Body of pancreas (tissue), 4 donors: ENCODE measurements at regions not wholly inside any gene's neighbourhood (a gene's known extent, or its start where the extent isn't known, plus 50 kb on each side); places are given as distances from the start of the nearest gene placed in this dataset.

ENCODE experiments used
- CTCF ChIP-seq, 7 experiments: fragments of 450-650 bp in 4 of 7; fragments of 200-600 bp in 3 of 7; sonication (generic) in 3 of 7; IDR thresholded peaks; one replicate each; pipeline ENCODE4 v1.5.1; 2016 to 2019; ENCODE audit warnings: antibody characterized with exemption in 7 of 7
- POLR2A ChIP-seq, 3 donors: fragments of 450-650 bp; IDR thresholded peaks; one replicate each; pipeline ENCODE4 v1.6.1; 2016; ENCODE audit warnings: antibody characterized with exemption in 3 of 3, mild to moderate bottlenecking in 2 of 3

DNA sequence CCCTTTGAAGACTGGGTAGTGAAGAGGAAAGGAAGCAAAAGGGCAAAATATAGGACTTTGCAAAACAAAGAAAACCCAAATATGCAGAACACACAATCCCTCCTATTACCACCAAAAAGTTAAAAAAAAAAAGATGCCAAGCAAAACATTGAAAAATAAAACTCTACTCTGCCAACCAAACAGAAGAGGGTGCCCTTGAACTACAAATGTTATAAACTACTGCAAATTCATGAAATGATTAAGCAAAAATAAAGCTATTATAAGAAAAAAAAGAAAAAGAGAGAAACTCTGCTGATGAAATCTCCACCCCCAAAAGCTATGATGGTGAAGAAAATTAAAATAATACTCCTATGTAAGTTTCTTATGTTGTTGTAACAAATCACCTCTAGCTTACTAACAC is 168.5 kb upstream of the STK26 start:
- TF ChIP-seq POLR2A (IDR thresholded peaks at IDR 0.05) (no peak), CTCF (IDR thresholded peaks at IDR 0.05) (peak in 2 of 7 experiments; percentile 2 to 12)
